GM18861 (cell line): ENCODE measurements at regions not wholly inside any gene's neighbourhood (a gene's known extent, or its start where the extent isn't known, plus 50 kb on each side); places are given as distances from the start of the nearest gene placed in this dataset.

Experiments
- ATAC-seq: cut with Tn5 transposase; IDR thresholded peaks from one replicate; pipeline ENCODE4 v1.9.1; 2021; ENCODE audit not compliant: unreplicated experiment

- ATAC-seq: no peak
These were observed 205.6 kb downstream of the ALDH8A1 start for GRCh38 chr6:134744301-134744700.

DNA sequence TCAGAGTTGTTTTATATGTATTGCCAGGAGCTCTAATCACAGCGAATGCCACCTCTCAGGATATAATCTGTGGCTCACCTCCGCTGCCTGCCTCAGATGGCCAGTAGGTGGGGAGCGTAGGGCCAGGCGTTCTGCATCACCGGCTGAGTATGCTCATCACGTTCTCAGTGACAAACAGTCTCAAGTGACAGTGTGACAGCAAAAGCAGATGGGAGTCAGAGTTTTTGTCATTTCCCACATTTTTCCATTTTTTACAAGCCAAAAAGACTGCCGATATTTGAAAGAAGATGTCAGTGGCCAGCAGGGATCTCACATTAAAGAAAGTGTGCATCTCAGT lies 208.7 kb downstream of the ALDH8A1 start:
- no peak for ATAC-seq

DNA sequence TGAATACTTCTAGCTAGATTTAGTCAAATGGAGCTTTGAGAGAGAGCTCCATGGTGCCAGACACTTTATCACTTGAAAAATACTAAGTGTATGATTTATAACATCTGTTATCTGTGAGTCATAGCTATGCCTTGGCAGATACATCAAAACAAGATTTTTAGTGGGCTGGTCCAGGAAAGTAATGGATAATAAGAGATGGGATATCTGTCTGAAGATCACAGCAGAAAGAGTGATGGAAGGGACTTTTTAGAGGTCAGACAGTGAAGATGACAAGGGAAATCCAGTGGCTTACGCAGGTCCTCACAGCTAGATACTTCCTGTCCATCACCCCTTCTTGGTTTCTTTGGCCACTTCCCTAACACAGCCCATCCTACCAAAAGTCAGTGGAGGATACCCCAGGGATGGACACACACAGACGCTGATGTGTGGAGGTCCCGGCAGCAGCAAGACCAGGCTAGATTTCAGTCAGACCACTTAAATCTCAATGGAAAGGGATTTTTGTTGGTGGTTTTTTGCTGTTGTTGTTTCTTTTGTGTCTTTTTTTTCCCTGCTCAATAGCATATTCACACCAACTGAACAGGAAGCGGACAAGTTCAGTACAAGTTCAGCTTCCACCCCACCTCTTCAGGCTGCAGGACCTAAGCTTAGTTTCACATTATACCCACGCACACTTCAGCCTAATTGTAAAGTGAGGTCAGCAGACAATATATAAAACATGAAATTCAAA lies 209.3 kb downstream of the ALDH8A1 start:
- ATAC-seq: no peak

DNA sequence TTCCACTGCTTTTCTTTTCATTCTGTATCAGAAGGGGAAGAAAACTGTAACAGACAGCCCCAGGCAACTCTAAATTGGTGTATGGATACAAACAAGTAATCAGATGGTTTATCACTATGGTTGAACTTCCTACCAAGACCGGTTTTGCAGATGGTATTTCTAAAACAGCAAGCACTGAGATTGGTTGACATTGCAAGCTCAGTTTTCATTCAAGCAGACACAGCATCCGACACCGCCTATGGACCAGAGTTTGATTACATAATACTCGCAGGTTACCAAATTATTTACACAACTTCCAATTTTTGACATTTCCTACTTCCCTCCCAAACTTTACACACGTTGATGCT lies 209.9 kb downstream of the ALDH8A1 start:
- ATAC-seq: no peak

GRCh38 chr6:134739299-134740026 lies 210.4 kb downstream of the ALDH8A1 start:
- no peak for ATAC-seq

DNA sequence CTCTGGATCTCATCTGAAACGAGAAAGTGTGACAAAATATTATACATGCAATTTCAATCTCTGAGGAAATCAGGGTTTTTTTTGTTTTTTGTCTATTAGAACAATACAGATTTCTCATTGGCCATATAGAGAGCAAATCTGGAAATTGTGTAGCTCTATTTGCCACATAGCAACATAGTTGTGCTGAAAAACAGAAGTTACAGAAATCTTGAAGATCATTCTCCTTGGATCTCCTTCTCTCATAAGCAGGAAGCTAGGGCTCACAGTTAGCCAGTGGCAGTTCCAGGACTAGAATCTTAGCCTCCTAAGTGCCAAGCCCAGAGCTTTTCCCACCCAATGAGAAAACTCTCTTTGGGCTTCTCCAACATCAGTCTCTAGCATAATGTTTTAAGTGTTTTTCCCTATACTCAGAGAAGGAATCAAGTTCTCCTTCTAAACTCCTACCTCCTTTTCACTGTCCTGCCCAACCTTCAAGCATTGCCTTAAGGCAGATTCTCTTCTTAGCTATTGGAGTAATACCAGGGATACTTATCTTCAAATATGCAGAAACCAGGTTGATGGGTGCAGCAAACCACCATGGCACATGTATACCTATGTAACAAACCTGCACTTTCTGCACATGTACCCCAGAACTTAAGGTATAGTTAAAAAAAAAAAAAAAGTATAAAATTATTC lies 211.6 kb downstream of the ALDH8A1 start:
- ATAC-seq: no peak

DNA sequence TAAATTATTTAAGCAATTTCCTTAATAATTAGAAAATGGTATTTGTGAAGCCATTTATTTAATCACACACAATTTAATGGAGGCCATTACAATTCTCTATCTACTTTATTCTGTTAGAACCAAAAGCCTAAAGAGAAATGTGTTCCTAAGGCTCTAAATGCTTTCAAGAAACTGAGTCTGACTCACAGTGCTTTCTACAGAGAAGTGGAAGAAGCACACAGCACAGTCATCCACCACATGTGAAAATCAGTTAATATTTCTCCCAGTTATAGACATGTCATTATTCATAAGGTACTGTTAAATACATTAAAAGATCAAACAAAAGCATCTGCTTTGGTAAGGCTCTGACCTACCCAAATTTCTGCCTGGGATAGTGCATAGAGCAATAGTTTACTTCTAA lies 214.4 kb downstream of the ALDH8A1 start:
- no peak for ATAC-seq

GRCh38 chr6:134734312-134734869 lies 215.5 kb downstream of the ALDH8A1 start:
- no peak for ATAC-seq

- ATAC-seq: no peak
These were observed 216.1 kb downstream of the ALDH8A1 start for GRCh38 chr6:134733801-134734200.

DNA sequence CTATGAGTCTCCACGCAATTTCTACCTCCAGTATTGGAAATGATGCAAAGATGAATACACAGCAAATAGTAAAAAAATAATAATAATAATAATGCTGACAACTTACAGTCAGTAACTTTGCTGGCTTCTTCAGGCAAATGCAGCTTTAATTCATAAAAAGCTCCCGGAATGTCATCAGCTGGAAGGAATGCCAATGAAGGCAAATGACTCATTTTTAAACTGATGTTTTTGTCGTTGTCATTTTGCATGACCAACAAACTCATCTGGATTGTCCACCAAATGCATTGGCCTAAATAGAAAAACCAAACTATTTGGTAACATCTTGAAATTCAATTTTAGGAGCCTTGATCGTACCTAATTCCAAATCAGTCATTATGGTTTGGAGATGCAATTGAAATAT lies 217.1 kb downstream of the ALDH8A1 start:
- no peak for ATAC-seq

GRCh38 chr6:134731615-134732014 lies 218.3 kb downstream of the ALDH8A1 start:
- ATAC-seq: no peak

- ATAC-seq: no peak
These were observed 219.9 kb downstream of the ALDH8A1 start for GRCh38 chr6:134730013-134730412.

DNA sequence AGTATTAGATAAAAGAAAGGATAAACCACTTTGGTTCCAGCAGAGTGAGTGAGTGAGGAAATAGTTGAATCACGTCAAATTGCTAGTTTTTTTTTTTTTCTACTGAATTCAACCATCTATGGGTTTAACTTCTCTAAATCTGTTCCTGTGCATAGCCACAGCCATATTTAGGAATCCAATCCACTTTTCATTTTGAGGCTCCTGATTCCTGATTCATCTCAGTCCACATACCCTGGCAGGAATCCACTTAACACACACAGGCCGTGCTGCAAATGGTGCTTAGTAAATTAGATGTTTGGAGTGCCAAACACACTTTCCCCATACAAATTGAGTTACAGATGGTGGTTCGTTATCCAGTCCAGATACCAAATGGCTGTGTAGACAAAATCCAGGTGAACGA lies 220.3 kb downstream of the ALDH8A1 start:
- no peak for ATAC-seq

DNA sequence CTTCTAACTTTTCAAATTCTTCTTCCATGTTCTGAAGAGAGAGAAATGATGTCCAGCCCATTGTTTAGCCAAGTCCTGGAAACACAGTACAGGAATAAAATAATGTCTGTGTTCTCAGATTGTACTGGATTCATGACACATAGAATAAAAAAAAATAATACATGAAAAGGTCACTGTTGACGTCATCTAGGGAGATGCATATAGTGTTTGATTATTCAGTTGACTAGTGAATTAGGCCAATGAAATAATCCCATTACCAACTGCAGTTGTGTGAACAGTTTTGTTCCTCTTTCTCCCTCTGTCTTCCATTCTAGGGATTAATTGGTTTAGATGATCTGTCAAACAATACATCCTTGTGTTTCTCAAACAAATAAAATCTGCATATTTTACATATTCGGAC lies 222.8 kb downstream of the ALDH8A1 start:
- ATAC-seq: no peak

DNA sequence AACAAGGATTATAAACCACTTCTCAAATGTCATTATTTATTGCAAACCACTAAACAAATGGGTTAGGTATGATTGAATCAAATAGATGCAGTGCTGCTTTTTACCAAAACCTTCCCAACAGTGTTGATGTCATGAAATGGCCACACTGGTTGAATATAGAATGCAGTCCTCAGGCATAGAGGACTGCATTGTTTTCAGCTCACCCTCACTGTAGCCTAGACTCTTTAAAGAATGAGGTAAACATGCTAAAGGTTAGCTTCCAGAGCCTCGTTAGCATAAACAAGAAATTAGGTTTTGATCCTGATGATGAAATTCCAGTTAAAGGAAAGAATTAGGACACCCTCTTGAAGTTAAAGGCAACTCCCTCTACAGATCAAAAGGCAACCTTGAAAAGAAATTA lies 224.3 kb downstream of the ALDH8A1 start:
- no peak for ATAC-seq

GRCh38 chr6:134724771-134725340 lies 225.0 kb downstream of the ALDH8A1 start:
- no peak for ATAC-seq

GRCh38 chr6:134723081-134723871 lies 226.6 kb downstream of the ALDH8A1 start:
- no peak for ATAC-seq

DNA sequence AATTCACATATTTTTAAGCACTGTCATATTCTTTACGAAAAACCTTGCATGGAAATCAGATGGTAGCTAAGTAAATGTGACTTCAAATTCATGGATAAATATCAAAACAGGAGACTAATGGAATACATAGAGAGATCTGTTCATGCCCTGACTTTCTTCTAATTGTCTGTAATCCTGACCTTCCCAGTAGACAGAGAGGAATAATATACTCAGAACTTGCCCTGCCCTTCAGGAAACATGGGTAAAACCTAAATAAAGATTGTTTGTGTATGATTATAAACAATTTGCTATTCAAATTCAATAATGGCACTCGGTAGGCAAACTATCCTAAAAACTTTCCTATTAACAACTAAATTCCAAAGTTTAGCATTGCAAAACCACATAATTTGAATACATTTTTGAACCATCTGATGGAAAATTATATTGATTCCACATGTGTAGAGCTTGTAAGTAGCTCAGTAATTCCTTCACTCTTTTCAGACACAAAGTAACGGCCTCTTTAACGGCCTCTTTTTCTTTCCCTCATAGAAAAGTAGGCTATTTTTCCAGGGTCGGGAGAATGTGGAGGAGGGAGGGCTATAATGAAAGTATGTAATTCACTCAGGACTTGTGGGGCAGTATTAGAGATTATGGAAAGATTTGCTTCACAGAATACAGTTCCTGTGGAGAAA lies 227.6 kb downstream of the ALDH8A1 start:
- ATAC-seq: no peak

DNA sequence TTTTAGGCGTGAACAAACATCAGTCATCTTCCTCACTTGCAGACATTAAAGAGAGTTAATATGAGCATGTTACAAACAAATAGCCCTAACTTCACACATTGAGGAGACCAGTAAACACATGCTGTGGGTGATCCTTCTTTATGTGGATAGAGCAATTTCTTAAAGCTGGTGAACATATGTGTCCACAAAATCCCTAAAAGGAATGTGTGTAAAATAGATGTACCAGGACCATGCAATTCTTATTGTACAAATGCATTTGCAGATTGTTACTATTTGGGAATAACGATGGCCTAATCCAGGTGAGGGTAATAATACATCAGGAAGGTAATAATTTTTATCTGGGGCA lies 228.9 kb downstream of the ALDH8A1 start:
- no peak for ATAC-seq

DNA sequence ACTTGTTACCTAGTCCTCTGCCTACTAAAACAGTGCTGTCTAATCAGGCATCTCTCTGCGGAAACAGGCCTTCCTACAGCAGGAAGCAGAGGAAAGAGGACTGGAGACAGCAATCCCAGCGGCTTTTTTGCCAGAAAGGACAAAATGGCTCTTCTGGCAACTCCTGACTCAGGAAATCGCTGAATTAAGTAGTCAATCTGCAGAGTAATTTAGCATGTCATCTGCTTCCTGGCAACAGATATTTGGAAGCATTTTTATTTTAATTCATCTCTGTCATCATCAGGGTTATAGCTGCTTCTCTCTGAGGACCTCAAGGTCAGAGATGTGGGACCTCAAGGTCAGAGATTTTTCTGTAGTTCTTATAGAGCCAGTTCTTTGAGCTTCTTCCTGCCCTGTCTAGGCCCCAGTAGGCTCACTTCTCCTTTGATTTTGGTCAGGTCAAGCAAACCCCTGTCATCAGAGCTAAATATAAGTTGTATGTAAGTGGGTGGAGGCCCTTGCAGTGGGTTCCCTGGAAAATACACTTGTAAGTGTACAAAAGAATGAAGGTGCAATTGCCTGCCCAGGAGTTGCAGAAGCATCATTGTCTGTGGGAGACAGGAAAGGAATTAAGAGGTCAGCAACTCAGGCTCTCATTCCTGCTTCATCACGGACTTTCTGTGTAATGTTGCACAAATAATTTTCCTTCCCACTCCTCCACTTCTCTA lies 229.4 kb downstream of the ALDH8A1 start:
- ATAC-seq: no peak
